Thyroid gland (tissue), 4 donors: ENCODE measurements at regions not wholly inside any gene's neighbourhood (a gene's known extent, or its start where the extent isn't known, plus 50 kb on each side); places are given as distances from the start of the nearest gene placed in this dataset.

ENCODE experiments used
- DNase-seq, 2 donors: peaks; one replicate each; pipeline ENCODE4 v3.0.0-alpha.2; 2019
- H3K27ac ChIP-seq, 3 donors: fragments of 200-600 bp; sonication (generic); 1 replicate in 2 of 3; 2 replicates in 1 of 3; pipeline ENCODE4 v1.5.1; 2016 to 2019; ENCODE audit warnings: mild to moderate bottlenecking in 1 of 3, moderate library complexity in 1 of 3
- H3K27me3 ChIP-seq: fragments of 200-600 bp; sonication (generic); one replicate; pipeline ENCODE4 v1.5.1; 2019
- H3K36me3 ChIP-seq, 2 donors: fragments of 200-600 bp; sonication (generic); one replicate each; pipeline ENCODE4 v1.5.1; 2016 to 2019
- H3K4me1 ChIP-seq, 2 donors: fragments of 200-600 bp; sonication (generic); one replicate each; pipeline ENCODE4 v1.5.1; 2017 to 2019
- H3K4me3 ChIP-seq, 3 donors: fragments of 200-600 bp; sonication (generic); replicated peaks in 1 of 3; 1 replicate in 2 of 3; 2 replicates in 1 of 3; pipeline ENCODE4 v1.5.1; 2016; ENCODE audit warnings: mild to moderate bottlenecking in 1 of 3
- H3K9me3 ChIP-seq: fragments of 200-600 bp; sonication (generic); one replicate; pipeline ENCODE4 v1.5.1; 2017
- POLR2A ChIP-seq, 2 donors: fragments of 450-650 bp; IDR thresholded peaks; one replicate each; pipeline ENCODE4 v1.6.1; 2017; ENCODE audit warnings: antibody characterized with exemption in 2 of 2, mild to moderate bottlenecking in 2 of 2, moderate library complexity in 1 of 2
- WGBS, 2 donors: methylation state at CpG; one replicate each; pipeline ENCODE4 v1.1.5; 2017; 5-methylcytosine and 5-hydroxymethylcytosine counted together
- intact Hi-C: fragments of 100-400 bp; cut with DNase I; formaldehyde crosslinking; loops from one replicate; pipeline ENCODE4 v1.15.1; 2023
- TF ChIP-seq, protein P1 (sequence below), 6 experiments: fragments of 200-600 bp in 3 of 6; fragments of 450-650 bp in 3 of 6; sonication (generic) in 3 of 6; IDR thresholded peaks; one replicate each; pipeline ENCODE4 v1.5.1; 2016 to 2019; ENCODE audit warnings: antibody characterized with exemption in 6 of 6, mild to moderate bottlenecking in 2 of 6, inconsistent platforms in 1 of 6, moderate library complexity in 1 of 6

DNA sequence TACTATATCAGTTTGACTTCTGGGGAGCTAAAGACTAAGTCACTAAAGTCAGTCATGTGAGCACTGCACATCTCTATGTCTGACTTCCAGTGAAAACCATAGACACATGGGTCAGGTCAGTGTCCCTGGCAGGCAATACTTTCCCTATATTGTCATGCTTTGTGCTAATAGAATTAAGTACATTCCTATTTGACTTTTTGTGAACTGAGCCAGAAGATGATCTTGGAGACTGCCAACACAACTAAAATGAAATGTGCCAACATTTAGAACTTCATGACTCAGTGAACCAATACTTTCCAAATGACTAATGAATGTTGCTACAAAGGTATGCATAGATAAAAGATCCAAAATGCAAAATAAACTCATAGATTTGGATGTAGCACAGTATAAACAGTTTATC is 820.8 kb upstream of the FAM98A start:
- H3K4me1 ChIP-seq: no peaks in the 10 kb centered on the region
- DNase-seq: no peak
- TF ChIP-seq POLR2A (IDR thresholded peaks at IDR 0.05): no peak
- TF ChIP-seq, protein P1, sequence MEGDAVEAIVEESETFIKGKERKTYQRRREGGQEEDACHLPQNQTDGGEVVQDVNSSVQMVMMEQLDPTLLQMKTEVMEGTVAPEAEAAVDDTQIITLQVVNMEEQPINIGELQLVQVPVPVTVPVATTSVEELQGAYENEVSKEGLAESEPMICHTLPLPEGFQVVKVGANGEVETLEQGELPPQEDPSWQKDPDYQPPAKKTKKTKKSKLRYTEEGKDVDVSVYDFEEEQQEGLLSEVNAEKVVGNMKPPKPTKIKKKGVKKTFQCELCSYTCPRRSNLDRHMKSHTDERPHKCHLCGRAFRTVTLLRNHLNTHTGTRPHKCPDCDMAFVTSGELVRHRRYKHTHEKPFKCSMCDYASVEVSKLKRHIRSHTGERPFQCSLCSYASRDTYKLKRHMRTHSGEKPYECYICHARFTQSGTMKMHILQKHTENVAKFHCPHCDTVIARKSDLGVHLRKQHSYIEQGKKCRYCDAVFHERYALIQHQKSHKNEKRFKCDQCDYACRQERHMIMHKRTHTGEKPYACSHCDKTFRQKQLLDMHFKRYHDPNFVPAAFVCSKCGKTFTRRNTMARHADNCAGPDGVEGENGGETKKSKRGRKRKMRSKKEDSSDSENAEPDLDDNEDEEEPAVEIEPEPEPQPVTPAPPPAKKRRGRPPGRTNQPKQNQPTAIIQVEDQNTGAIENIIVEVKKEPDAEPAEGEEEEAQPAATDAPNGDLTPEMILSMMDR (IDR thresholded peaks at IDR 0.05): no peak
- H3K4me3 ChIP-seq: no peak overlapping the region
- H3K27me3 ChIP-seq: no peaks in the 10 kb centered on the region
- H3K9me3 ChIP-seq: no peaks in the 10 kb centered on the region
- H3K36me3 ChIP-seq: no peaks in the 10 kb centered on the region
- H3K27ac ChIP-seq: no peak overlapping the region
- intact Hi-C loops: no loop called here

DNA sequence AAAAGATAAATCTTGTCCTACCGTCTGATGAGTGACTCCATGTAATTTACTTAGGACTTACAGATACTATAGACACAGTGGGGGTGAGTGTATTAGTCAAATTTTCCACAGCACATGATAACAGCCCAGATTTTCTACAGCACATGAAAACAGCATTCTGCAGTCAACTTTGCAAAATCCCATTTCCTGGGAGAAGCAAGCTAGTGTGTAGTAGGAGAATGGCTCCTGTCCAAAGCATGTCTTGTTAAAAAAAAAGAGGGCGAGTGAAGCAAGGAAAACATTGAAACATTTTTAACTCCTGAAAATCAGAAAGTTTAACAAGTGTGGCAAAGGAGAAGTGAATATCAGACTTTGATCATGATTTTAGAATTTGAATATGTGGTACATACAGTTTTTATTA is 817.8 kb upstream of the FAM98A start:
- Histone ChIP-seq H3K27me3 (no peaks in the 10 kb centered on the region), H3K27ac (no peak overlapping the region), H3K9me3 (no peaks in the 10 kb centered on the region), H3K36me3 (no peaks in the 10 kb centered on the region), H3K4me1 (no peaks in the 10 kb centered on the region), H3K4me3 (no peak overlapping the region)
- 52 to 54% methylated on average over 2 of the region's 2 CpGs for WGBS, 2 donors
- intact Hi-C loops: no loop called here
- no peak for DNase-seq
- no peak for TF ChIP-seq POLR2A (IDR thresholded peaks at IDR 0.05)
- TF ChIP-seq, protein P1 (IDR thresholded peaks at IDR 0.05): no peak

DNA sequence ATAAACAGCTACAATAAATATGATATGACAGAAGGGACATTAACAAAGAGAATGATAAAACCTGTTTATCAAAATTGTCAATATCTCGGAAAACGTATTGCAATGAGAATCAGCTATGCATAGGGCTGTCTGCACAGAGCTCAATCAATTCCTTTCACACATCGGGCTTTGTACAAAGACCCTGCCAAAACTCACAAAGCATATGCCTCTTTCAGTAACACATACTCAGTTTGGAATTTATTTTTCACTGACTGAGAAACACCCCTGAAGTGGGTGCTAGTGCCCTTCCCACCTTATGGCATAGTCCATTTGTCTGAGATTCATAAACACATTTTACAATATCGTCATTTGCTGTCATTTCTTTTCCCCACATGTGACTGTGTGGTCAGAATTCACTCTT is 815.8 kb upstream of the FAM98A start:
- Histone ChIP-seq H3K4me3 (no peak overlapping the region), H3K27me3 (no peaks in the 10 kb centered on the region), H3K9me3 (no peaks in the 10 kb centered on the region), H3K27ac (no peak overlapping the region), H3K4me1 (no peaks in the 10 kb centered on the region), H3K36me3 (no peaks in the 10 kb centered on the region)
- 78 to 80% methylated on average over 4 of the region's 4 CpGs for WGBS, 2 donors
- TF ChIP-seq, protein P1 (IDR thresholded peaks at IDR 0.05): no peak
- TF ChIP-seq POLR2A (IDR thresholded peaks at IDR 0.05): no peak
- no peak for DNase-seq
- intact Hi-C loops: no loop called here

DNA sequence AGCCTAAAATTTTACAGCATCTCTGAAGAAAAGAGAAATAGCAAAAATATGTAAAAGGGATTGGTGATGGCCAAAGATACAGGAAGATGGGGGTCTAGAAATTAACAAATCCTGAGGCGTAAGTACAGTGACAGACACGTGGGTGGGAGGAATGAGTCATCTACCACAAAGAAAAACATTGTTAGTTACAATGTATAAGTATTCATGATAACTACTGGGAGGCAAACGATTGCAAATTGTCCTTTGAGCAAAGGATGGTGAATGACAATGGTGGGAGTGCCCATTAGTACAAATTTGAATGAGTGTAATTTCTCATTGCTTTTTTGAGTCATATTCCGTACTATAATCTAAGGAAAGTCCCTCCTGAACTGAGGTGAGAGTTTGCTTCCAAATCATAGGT is 809.0 kb upstream of the FAM98A start:
- 66 to 81% methylated on average over 4 of the region's 4 CpGs for WGBS, 2 donors
- no peak for DNase-seq
- H3K36me3 ChIP-seq: no peaks in the 10 kb centered on the region
- intact Hi-C loops: no loop called here
- TF ChIP-seq POLR2A (IDR thresholded peaks at IDR 0.05): no peak
- TF ChIP-seq, protein P1 (IDR thresholded peaks at IDR 0.05): no peak
- no peak overlapping the region for H3K27ac ChIP-seq
- H3K4me3 ChIP-seq: no peak overlapping the region
- H3K27me3 ChIP-seq: no peaks in the 10 kb centered on the region
- H3K9me3 ChIP-seq: no peaks in the 10 kb centered on the region
- no peaks in the 10 kb centered on the region for H3K4me1 ChIP-seq

- no peak for TF ChIP-seq POLR2A (IDR thresholded peaks at IDR 0.05)
- Histone ChIP-seq H3K4me1 (no peaks in the 10 kb centered on the region), H3K9me3 (no peaks in the 10 kb centered on the region), H3K36me3 (no peaks in the 10 kb centered on the region), H3K27ac (no peak overlapping the region), H3K27me3 (no peaks in the 10 kb centered on the region), H3K4me3 (no peak overlapping the region)
- 93 to 96% methylated on average over 2 of the region's 2 CpGs for WGBS, 2 donors
- intact Hi-C loops: no loop called here
- no peak for DNase-seq
These were observed 804.4 kb upstream of the FAM98A start for GRCh38 chr2:34403512-34403911.

DNA sequence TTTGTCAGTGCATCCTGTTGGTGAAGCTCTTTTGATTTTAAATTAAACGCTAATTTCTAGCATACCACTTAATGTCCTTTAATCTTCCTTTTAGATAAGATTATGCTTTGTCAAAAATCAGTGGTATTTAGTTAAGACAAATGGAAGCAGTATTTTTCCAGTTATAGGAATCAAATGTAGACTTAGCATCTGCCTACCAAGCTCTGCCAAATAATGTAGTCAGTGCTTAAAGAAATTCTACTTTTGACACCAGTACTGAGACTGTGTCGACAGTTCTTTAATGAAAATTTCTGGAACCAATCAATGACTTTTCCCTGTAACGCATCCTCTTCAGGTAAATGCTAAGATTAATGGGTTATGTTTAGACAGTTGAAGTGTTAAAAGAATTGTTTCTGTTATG is 803.3 kb upstream of the FAM98A start:
- intact Hi-C loops: no loop called here
- 93 to 97% methylated on average over 3 of the region's 3 CpGs for WGBS, 2 donors
- Histone ChIP-seq H3K4me1 (no peaks in the 10 kb centered on the region), H3K27me3 (no peaks in the 10 kb centered on the region), H3K9me3 (no peaks in the 10 kb centered on the region), H3K4me3 (no peak overlapping the region), H3K27ac (no peak overlapping the region), H3K36me3 (no peaks in the 10 kb centered on the region)
- no peak for TF ChIP-seq POLR2A (IDR thresholded peaks at IDR 0.05)
- TF ChIP-seq, protein P1 (IDR thresholded peaks at IDR 0.05): no peak
- DNase-seq: no peak
